SHP77 treated with DMSO at 0.1 percent for 48 hours (cell line): ENCODE measurements at regions not wholly inside any gene's neighbourhood (a gene's known extent, or its start where the extent isn't known, plus 50 kb on each side); places are given as distances from the start of the nearest gene placed in this dataset.
"Not testable (repeated sequence)": the region's sequence is repeated elsewhere in the genome, so short reads cannot be mapped to it uniquely, and the experiment has no call there.

ENCODE experiments used
- DNase-seq: peaks from one replicate; lab custom pipeline; 2025; lab: John Stamatoyannopoulos, UW

DNA sequence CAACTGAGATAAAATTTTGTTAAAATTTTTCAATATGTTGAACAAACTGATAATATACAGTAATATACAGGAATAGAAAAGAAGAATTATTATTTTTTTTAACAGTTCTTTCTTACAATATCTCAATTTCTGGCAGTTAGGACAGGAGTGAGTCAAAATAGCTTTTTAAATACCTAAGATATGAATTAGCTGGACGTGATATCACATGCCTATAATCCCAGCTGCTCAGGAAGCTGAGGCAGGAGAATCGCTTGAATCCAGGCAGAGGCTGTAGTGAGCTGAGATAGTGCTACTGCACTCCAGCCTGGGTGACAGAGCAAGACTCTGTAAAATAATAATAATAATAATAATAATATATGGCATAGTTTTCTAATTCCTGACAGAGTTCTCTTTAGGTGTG is 1039.3 kb downstream of the STPG2 start:
- DNase-seq = no peak

DNA sequence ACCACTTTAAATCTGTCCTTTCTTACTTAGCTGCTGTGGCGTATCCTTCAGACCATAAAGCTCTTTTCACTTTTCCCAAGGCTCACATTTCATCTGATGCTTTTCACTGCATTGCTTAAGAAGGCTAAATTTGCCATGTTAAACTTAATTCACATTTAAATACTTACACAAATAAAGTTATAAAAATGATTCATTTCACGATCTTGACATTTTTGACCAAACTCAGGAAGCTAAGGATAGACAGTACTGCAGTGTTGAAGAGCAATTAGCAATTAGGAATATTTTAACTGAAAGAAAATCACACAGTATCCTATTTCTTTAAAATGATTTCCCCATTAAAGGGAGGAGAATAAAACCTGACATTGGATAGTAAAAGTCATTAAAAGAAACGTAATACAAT is 1038.6 kb downstream of the STPG2 start:
- no peak for DNase-seq

DNA sequence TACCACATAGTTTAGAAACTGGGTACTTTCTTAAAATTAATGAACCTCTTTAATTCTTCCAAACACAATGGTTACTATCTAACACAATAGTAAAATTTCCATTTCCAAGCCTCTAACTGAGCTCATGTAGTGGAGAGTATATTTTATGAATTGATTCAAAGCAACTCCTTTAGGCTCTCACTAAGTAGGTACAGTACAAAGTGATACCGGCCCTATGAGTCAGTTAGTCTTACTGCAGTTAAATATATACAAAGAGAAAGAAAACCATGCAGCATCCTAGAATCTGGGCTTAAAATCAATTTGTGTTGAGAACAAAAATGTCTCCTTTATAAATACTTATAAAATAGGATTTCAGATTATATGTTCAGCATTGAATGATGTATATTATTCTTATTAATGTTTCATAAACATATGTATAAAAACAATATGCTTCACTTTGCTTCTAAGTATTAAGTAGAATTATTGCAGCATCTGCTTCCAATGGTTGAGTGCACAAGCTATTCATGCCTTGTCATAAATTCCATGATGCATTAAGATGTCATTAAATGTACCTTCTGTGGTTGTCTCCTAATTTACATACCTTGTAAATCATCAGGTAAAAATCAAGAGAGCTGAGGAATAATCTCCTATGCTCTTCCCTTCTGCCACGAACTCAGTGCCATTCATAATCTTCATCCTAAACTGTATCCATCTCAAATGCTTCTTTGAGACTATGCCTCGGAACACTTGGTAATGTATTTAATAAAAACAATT is 1037.8 kb downstream of the STPG2 start:
- DNase-seq = no peak

DNA sequence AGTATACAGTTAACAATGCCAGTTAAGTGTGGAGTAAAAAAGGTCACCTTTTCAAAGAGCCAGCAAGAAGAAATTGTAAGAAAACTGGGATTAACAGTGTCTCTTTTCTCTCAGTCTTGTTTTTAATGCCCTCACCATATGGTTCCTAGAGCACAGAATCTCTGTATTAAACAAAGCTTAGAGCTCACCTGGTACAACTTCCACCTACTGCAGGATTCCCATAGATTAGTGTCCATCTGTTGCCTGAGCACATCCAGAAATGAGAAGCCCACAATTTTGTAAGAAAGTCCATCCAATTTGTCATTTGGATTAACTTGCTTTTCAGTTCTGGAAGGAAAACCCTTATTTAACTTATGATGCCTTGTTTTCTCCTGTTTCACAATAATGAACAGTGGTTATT is 1037.1 kb downstream of the STPG2 start:
- DNase-seq = no peak

DNA sequence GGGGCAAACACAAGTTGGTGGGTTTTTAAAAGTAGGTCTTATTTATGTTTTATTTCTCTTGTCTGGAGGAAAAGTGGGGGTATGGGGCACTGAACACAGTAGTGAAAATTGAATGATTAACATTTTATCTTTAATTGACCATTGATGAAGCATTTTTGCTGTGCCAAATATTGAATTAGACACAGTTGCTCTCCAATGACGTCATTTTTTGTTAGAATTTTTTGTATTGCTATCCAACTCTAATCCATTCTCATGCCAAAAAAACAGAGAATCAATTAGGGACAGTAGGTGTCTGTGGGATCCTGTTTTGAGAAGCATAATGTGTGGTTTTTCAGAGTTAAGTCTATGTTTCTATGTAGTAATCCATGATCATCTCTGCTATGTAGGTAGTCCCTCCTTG is 1032.8 kb downstream of the STPG2 start:
- no peak for DNase-seq

DNA sequence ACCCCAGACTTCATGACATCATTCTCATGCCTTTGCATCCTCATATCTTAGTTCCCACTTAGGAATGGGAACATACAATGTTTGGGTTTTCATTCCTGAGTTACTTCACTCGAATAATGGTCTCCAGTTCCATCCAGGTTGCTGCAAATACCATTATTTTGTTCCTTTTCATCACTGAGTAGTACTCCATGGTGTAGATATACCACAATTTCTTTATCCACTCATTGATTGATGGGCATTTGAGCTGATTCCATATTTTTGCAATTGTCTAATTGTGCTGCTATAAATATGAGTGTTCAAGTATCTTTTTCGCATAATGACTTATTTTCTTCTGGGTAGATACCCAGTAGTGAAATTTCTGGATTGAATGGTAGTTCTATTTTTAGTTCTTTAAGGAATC is 1026.8 kb downstream of the STPG2 start:
- DNase-seq = no peak

DNA sequence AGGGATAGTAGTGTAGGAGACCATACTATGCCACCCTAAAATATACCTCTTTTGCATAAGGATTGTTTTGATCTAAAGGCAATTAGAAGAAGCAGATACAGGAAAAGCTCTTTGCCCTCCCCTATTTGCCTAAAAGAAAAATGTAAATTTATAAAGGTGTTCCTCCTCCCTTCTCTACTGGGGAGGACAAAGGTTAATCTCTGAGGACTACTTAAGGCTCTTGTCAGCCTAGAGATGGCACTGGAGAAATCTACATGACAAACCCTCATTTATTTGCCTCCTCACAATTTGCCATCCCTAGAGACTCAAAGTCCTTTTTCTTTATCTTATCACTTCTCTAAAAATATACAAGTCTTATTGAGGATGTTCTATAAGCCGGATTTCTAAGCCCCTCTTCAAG is 1021.8 kb downstream of the STPG2 start:
- DNase-seq = no peak

DNA sequence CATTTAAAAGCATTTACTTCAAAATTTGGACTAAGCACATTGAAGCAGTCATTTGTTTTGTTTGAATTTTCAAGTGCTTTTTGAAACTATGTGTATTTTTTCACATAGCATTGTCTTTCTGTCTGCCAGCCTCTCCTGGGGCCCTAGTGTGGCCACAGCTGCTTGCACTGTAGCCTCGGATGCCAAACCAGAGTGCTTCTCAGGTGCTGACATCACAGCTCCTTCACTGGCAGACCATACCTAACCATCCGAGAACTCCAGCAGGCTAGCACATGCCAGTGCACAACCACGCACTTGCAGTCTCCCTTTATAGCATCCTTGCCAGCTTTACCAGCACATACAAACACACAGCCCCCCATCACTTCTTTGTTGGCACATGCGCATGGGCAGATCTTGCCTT is 1019.7 kb downstream of the STPG2 start:
- DNase-seq = no peak

DNA sequence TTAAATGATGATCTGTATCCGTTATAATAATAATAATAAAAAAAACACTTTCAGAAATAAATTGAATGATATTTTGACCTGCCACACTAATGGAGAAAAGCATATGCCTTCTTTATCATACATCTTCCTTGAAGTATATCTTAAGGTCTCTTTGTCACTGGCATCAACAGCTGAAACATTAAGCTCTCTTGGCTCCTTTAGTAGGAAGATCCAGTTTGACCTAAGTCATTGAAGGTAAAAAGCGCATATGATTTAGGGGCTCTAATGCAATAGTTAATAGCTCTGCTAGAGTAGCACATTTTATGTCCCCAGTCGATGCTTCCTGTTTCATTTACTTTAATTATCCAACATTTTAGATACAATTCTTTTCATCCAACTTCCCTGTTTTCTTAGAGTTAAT is 1010.8 kb downstream of the STPG2 start:
- DNase-seq = no peak

DNA sequence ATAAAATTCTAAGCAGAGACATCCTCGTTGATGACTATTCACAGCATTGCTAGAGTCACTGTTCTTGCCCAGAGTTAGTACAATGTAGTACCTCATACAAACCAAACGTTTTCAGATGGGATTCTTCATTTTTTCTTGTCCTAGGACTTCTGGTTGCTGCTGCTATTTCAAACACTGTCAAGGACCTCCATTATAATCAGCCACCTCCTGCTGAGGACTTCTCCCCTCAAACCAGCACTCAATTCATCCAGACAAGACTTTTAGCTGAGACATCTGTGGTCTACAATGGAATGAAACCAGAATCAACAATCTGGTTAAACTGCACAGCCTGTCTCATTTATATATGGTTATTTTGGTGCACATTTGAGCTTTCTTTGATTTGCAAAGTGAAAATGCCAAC is 1008.8 kb downstream of the STPG2 start:
- DNase-seq = no peak

DNA sequence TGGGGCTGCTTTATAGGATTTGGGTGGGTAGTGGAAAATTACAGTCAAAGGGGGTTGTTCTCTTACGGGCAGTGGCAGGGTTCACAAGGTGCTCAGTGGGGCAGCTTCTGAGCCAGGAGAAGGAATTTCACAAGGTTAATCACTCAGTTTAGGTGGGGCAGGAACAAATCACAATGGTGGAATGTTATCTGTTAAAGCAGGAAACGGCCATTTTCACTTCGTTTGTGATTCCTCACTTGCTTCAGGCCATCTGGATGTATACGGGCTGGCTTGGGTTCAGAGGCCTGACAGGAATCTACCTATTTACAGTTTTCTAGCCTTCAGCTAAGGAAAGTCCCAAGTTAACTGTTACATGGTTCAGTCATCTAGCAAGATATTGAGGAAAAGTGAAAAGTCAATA is 1003.5 kb downstream of the STPG2 start:
- DNase-seq = no peak

DNA sequence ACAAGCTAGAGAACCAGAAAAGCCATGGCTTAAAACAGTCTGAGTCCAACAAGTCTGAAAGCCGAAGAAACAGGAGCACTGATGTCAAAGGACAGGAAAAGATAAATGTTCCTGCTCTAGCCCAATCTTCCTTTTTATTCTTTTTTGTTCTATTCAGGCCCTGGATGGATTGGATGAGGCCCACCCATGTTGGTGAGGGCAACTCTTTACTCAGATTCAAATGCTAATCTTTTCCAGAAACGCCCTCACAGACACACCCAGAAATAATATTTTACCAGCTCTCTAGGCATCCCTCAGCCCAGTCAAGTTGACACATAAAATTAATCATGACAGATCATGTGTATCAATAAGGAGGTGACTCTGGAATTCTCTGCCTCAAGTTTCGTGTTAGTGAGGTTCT is 1002.7 kb downstream of the STPG2 start:
- DNase-seq = no peak

DNA sequence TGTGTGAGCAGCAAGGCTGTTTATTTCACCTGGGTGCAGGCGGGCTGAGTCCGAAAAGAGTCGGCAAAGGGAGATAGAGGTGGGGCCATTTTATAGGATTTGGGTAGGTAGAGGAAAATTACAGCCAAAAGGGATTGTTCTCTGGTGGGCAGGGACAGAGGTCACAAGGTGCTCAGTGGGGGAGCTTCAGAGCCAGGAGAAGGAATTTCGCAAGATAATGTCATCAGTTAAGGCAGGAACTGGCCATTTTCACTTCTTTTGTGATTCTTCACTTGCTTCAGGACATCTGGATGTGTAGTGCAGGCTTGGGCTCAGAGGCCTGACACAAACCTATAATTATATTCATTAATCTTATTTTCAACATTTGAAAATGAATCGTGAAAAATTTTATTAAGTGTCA is 1001.9 kb downstream of the STPG2 start:
- not testable (repeated sequence) for DNase-seq

DNA sequence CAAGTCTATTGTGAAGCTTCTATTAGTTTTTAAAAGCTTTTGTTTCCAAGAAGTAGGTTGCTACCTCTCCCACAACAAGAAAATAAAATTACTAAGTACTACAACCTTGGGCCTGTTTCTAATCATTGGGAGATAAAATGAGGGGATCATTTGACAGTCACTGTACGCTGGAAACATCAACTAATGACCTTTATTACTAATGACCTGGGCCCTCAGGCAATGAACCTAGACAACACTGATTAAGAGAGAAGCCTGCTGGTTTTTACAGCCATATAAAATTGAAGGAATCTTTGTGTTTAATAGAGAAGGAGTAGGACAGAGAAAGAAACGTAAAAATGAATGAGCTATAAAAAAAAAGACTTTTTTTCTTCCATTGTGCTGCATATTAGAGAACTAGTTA is 1000.9 kb downstream of the STPG2 start:
- no peak for DNase-seq

DNA sequence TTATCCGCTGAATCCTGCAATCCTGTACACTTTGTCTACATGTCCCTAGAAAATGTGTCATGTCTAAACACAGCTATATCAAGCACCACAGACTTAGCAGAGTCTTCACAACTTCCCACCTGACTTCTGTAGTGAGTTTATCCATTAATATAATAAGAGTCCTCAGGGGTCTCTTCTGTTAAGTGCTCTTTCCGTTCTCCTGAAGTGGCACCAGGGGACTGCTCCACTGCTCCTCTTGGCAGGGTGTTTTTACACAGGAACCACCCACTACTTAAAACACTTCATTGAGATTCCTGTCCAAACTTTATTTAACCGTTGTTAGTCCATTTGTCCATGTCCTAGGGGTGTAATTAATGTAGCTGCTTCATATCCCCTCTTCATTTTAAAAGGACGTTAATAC is 1000.4 kb downstream of the STPG2 start:
- DNase-seq = no peak

DNA sequence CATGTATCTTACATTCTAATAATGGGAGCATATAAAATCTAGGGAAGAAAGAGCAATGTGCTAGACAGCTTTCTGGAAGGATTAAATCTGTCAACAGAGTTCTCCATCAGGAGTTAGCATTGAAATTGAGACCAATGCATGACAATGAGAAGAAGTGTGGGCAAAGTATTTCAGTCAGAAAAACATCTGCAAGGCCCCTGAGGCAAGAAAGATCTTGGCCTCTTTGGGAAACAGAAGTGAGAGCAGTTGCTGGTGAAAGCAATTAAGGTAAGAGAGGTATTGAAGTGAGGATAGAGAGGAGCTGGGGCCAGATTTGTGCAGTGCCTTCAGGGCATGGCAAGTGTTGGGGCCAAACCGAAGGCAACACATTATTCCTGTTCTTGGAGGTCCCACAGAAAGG is 999.1 kb downstream of the STPG2 start:
- no peak for DNase-seq

DNA sequence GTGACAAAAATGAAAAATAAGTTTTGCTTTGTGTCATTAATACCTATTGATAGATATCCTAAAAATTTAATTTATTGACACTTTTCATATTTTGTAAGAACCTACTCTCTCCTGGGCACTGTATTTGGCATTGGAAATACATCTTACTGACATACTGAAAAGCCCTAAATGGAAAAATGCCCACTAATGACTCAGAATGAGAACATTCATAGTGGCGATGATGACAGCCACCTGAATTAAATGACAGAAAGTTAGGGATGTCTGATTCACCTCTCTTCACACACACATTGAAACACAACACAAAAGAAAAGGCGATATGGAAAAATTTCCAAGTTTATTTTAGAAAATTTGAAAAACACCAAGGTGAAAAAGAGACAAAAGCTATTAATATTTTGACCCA is 992.3 kb downstream of the STPG2 start:
- DNase-seq = no peak

DNA sequence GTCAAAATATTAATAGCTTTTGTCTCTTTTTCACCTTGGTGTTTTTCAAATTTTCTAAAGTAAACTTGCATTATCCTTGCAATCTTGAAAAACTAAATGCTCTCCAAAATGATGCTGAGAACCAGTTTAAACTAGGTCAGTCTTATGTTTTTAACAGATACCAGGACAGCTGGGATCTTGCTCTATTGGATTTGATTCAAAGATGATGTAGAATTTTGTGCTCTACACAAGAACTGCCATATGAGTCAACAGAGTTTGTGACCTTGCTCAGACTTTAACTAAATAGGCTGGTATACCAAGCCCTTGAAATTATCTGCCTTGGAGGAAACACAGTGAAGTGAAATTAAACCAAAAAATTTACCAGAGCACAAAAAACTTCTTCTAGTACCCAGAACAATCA is 991.1 kb downstream of the STPG2 start:
- no peak for DNase-seq

DNA sequence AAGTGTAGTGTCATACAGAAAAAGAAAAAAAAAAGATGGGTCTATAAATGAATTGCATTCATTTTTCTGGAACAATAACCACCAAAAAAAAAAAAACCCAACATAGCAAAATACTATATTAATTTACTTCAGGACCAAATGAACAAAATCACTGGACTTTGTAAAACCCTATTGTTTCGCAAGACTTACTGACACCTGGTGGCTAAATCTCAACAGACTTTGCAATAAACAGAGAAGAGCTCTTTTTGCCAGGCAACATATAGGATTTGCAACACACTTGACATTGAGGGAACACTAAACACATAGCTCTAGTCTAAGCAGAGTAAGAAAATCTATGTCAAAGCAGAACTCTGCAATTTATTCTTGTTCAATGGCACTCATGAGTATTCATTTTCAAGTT is 990.2 kb downstream of the STPG2 start:
- DNase-seq = peak; percentile 1

DNA sequence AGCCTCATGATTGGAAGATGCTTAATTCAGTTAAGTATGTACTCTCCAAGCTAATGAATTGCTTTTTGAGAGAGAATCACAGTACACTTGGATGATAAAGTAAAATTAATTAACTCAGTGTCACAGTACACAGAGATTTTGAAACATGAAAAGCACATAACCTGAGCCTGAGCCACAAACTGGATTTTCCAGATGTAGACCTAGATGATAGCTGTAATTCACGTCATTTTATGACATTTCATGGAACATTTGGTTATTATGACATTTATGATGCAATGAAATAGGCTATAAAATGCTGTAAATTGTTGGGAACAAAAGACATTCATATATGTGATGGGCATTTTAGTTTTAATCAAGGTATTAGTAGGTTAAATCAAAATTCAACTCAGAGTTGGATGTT is 983.7 kb downstream of the STPG2 start:
- DNase-seq = no peak

DNA sequence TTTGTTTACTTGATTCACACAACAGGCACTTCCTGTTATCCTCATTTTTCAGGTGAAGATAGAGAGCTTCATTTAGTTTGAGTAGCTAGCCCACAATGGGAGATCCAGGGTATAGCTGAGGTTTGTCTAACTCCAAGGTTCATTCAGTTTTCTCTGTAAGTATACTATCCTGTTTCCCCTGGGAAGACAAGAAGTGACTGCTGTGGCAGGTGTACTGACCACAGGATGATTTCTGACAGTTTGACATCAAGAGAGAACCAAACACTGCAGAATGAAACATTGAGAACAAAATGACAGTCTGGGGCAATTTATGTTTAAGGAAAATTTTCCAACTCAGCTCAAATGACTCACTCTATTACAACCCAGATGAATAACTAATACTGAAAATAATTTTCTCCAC is 958.0 kb downstream of the STPG2 start:
- DNase-seq = no peak

DNA sequence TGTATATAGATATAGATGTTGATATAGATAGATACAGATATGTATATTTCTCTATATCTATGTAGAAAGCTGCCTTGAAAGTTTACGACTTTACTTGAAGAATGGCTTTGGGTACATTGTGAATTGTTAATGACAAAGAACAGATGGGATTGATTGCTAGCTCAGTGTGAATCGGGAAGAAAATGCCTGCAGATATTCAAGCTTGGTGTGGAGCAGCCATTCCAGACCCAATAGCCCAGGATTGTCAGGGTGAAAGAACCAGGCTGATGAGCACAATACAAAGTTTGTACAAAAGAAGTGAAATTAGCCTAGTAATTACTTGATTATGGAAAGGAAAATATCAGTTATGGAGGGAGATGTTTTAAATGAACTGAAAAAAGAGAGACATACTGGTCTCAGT is 946.2 kb downstream of the STPG2 start:
- DNase-seq = no peak

DNA sequence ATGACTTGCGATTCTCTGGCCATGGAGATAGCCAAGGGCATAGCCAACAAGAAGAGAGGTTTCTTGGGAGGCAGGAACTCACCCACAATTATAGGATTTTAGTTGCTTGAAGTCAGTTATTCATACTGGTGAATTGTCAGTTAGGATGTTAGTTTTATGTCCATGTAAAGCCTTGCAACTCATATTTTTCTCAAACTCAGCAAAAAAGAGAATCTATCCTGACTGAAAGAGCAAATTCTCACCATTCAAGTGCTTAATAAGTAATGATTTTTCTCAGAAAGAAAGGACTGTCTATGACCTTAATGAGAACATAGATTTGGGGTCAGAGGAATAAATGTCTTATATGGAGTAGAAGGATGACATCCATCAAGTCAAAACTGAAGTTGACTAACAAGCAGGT is 934.5 kb downstream of the STPG2 start:
- no peak for DNase-seq

DNA sequence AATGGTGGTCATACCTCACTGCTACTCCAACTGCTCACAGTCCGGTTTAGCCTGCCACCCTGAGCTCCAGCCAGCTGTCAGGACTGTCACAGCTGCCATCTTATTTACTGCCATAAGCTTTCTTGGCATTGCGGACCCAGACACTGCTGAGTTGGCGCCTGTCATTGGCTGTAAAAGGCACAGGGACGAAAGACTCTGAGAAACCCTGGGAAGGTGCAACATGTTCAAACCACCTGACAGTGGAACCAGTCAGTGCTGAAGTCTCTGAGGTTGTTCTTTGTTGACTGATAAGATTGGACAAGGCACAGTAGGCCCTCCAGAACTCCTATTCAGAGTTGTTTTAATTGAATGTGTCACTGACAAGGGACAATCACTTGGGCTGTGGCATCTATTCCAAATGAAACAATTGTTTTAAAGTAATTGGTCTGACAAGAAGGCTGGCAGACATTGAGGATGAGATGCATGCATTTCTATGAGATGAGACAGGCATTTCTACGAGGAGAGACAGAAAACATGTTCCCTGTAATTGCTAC is 927.8 kb downstream of the STPG2 start:
- no peak for DNase-seq
